ENCODE measurements at regions not wholly inside any gene's neighbourhood (a gene's known extent, or its start where the extent isn't known, plus 50 kb on each side); places are given as distances from the start of the nearest gene placed in this dataset.

DNA sequence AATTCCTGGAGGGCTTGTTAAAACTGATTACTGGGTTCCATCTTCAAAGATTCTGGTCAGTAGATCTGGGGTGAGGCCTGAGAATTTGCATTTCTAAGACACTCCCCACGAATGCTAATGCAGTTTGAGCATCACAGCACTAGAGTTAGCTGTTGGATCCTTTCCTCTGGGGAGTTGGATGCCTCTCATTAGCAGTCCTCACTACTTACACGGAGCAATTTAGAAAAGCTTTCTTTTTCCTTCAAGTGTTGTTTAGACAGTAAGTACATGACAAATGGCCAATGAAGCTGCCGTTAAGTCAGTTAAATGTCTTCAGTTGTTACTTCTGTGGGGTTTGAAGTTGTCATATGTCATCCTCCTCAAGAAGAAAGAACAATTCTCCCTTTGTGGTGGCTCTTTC, 74.9 kb upstream of the HMHB1 start:
- CTCF ChIA-PET: no interaction called here

More for the DNA sequence above, 74.9 kb upstream of the HMHB1 start:
- POLR2A ChIA-PET: no interaction called here
- Mint-ChIP-seq H3K27ac (no peak overlapping the region), H3K36me3 (no peaks in the 10 kb centered on the region), H3K4me1 (peaks cover 26% of the 10 kb centered on the region), H3K4me3 (no peak overlapping the region), H3K27me3 (ENCODE audit: low read depth) (no peaks in the 10 kb centered on the region; the same call in 1 of the 2 replicates), H3K9me3 (0 out of 2 replicates have a peak, but pooled peaks cover 5% of the 10 kb centered on the region)
- DNase-seq (ENCODE audit: low spot score) (no peak), ATAC-seq (peak; percentile 70)
- TF ChIP-seq ESRRA (CRISPR knock-in tag; IDR thresholded peaks at IDR 0.05; ENCODE audit: borderline replicate concordance) (no peak), ZNF512 (CRISPR knock-in tag; IDR thresholded peaks at IDR 0.05; ENCODE audit: borderline replicate concordance) (no peak), SMAD4 (CRISPR knock-in tag; IDR thresholded peaks at IDR 0.05) (no peak), OVOL2 (CRISPR knock-in tag; IDR thresholded peaks at IDR 0.05; ENCODE audit: borderline replicate concordance) (no peak), CTCF (IDR thresholded peaks at IDR 0.05) (no peak), GTF2I (CRISPR knock-in tag; conservative IDR thresholded peaks at IDR 0.05) (no peak), E2F1 (CRISPR knock-in tag; IDR thresholded peaks at IDR 0.05) (no peak), MAX (CRISPR knock-in tag; IDR thresholded peaks at IDR 0.05) (no peak), ZNF121 (CRISPR knock-in tag; IDR thresholded peaks at IDR 0.05) (no peak)
- TF ChIP-seq, protein P1, sequence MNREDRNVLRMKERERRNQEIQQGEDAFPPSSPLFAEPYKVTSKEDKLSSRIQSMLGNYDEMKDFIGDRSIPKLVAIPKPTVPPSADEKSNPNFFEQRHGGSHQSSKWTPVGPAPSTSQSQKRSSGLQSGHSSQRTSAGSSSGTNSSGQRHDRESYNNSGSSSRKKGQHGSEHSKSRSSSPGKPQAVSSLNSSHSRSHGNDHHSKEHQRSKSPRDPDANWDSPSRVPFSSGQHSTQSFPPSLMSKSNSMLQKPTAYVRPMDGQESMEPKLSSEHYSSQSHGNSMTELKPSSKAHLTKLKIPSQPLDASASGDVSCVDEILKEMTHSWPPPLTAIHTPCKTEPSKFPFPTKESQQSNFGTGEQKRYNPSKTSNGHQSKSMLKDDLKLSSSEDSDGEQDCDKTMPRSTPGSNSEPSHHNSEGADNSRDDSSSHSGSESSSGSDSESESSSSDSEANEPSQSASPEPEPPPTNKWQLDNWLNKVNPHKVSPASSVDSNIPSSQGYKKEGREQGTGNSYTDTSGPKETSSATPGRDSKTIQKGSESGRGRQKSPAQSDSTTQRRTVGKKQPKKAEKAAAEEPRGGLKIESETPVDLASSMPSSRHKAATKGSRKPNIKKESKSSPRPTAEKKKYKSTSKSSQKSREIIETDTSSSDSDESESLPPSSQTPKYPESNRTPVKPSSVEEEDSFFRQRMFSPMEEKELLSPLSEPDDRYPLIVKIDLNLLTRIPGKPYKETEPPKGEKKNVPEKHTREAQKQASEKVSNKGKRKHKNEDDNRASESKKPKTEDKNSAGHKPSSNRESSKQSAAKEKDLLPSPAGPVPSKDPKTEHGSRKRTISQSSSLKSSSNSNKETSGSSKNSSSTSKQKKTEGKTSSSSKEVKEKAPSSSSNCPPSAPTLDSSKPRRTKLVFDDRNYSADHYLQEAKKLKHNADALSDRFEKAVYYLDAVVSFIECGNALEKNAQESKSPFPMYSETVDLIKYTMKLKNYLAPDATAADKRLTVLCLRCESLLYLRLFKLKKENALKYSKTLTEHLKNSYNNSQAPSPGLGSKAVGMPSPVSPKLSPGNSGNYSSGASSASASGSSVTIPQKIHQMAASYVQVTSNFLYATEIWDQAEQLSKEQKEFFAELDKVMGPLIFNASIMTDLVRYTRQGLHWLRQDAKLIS (CRISPR knock-in tag; IDR thresholded peaks at IDR 0.05; ENCODE audit: borderline replicate concordance): no peak
- TF ChIP-seq, protein P2, sequence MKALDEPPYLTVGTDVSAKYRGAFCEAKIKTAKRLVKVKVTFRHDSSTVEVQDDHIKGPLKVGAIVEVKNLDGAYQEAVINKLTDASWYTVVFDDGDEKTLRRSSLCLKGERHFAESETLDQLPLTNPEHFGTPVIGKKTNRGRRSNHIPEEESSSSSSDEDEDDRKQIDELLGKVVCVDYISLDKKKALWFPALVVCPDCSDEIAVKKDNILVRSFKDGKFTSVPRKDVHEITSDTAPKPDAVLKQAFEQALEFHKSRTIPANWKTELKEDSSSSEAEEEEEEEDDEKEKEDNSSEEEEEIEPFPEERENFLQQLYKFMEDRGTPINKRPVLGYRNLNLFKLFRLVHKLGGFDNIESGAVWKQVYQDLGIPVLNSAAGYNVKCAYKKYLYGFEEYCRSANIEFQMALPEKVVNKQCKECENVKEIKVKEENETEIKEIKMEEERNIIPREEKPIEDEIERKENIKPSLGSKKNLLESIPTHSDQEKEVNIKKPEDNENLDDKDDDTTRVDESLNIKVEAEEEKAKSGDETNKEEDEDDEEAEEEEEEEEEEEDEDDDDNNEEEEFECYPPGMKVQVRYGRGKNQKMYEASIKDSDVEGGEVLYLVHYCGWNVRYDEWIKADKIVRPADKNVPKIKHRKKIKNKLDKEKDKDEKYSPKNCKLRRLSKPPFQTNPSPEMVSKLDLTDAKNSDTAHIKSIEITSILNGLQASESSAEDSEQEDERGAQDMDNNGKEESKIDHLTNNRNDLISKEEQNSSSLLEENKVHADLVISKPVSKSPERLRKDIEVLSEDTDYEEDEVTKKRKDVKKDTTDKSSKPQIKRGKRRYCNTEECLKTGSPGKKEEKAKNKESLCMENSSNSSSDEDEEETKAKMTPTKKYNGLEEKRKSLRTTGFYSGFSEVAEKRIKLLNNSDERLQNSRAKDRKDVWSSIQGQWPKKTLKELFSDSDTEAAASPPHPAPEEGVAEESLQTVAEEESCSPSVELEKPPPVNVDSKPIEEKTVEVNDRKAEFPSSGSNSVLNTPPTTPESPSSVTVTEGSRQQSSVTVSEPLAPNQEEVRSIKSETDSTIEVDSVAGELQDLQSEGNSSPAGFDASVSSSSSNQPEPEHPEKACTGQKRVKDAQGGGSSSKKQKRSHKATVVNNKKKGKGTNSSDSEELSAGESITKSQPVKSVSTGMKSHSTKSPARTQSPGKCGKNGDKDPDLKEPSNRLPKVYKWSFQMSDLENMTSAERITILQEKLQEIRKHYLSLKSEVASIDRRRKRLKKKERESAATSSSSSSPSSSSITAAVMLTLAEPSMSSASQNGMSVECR (CRISPR knock-in tag; IDR thresholded peaks at IDR 0.05; ENCODE audit: borderline replicate concordance): no peak
- TF ChIP-seq, protein P3, sequence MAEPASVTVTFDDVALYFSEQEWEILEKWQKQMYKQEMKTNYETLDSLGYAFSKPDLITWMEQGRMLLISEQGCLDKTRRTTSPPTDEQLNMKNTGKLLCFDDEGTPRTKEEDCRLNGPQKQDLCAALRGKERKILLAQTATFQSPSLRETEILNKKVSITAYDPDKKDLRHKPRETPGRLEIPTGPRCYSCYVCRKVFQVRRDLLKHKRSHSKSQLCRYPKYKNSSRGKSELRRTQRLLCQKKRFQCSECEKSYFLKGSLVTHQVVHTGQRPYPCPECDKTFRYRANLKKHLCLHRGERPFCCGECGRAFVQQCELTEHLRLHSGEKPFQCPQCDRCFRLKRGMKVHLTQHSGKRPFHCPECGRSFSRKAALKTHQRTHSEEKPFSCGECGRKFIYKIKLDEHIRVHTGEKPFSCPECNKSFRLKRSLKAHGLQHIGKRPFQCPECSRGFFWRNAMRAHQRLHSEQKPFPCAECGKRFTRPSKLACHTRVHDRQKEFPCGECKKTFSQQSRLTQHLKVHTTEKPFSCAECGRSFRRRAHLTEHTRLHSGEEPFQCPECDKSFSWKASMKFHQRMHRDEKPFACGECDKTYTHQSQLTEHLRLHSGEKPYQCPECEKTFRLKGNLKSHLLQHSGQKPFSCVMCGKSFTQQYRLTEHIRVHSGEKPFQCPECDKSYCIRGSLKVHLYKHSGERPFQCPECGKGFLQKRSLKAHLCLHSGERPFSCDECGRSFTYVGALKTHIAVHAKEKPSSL (CRISPR knock-in tag; conservative IDR thresholded peaks at IDR 0.05): no peak
- TF ChIP-seq, protein P4, sequence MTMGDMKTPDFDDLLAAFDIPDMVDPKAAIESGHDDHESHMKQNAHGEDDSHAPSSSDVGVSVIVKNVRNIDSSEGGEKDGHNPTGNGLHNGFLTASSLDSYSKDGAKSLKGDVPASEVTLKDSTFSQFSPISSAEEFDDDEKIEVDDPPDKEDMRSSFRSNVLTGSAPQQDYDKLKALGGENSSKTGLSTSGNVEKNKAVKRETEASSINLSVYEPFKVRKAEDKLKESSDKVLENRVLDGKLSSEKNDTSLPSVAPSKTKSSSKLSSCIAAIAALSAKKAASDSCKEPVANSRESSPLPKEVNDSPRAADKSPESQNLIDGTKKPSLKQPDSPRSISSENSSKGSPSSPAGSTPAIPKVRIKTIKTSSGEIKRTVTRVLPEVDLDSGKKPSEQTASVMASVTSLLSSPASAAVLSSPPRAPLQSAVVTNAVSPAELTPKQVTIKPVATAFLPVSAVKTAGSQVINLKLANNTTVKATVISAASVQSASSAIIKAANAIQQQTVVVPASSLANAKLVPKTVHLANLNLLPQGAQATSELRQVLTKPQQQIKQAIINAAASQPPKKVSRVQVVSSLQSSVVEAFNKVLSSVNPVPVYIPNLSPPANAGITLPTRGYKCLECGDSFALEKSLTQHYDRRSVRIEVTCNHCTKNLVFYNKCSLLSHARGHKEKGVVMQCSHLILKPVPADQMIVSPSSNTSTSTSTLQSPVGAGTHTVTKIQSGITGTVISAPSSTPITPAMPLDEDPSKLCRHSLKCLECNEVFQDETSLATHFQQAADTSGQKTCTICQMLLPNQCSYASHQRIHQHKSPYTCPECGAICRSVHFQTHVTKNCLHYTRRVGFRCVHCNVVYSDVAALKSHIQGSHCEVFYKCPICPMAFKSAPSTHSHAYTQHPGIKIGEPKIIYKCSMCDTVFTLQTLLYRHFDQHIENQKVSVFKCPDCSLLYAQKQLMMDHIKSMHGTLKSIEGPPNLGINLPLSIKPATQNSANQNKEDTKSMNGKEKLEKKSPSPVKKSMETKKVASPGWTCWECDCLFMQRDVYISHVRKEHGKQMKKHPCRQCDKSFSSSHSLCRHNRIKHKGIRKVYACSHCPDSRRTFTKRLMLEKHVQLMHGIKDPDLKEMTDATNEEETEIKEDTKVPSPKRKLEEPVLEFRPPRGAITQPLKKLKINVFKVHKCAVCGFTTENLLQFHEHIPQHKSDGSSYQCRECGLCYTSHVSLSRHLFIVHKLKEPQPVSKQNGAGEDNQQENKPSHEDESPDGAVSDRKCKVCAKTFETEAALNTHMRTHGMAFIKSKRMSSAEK (CRISPR knock-in tag; IDR thresholded peaks at IDR 0.05; ENCODE audit: borderline replicate concordance): no peak
